ENCODE measurements at regions not wholly inside any gene's neighbourhood (a gene's known extent, or its start where the extent isn't known, plus 50 kb on each side); places are given as distances from the start of the nearest gene placed in this dataset.

- no peak for TF ChIP-seq CTCF (IDR thresholded peaks at IDR 0.05)
- TF ChIP-seq POLR2A (IDR thresholded peaks at IDR 0.05), result no peak
These were observed 57.7 kb upstream of the IRX1 start for GRCh38 chr5:3537942-3538341.

Data from thyroid gland (tissue), 4 donors.